ENCODE measurements at regions not wholly inside any gene's neighbourhood (a gene's known extent, or its start where the extent isn't known, plus 50 kb on each side); places are given as distances from the start of the nearest gene placed in this dataset.

DNA sequence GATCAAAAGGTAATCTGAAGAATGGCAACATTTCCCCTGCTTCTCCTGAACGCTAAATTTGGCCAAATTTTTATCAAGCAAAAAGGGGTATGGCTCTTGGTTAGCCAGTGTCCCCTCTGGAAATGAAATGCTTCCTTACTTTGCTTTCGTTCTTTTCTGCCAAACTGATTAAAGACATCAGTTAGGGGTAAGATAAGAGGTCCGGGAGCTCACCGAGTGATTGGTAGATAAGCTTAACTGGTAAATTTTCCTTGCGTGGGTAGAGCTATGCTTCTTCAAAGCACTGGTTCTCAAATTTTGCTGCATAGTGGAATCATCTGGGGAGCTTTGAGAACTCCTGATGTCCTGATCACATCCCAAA is 62.7 kb upstream of the MAPRE2 start:
- DNase-seq (ENCODE audit: low read depth in 2 of 2): no peak

DNA sequence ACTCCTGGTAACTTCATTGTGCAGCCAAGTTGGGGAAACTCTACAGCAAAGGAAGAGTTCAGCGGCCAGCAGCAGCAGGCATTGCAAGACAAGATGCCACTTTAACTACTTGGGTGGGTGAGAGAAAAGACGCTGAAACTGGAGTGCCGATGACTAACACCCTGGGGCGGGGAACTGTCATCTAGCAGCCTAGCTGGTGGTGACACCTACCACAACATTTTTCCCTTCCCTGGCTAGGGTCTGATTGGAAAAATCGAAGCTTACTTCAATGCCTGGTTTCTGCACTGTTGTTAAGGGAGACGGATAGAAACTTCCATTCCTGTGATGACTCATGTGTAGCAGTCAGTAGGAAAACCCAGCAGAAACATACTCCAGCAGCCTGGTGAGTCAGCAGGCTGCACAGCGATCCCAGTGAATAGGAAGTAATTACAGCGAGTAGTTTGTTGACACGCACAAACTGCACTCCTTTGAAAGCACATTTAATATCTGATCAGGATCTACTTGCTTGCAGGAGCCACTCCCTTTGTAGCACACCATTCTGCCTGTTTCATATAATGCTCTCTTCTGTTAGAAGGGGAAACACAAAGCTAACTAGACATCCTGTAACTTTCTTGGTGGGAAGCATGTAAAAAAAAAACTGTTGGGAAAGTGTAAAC is 62.1 kb upstream of the MAPRE2 start:
- DNase-seq (ENCODE audit: low read depth in 2 of 2): peak; percentile 52 to 71

DNA sequence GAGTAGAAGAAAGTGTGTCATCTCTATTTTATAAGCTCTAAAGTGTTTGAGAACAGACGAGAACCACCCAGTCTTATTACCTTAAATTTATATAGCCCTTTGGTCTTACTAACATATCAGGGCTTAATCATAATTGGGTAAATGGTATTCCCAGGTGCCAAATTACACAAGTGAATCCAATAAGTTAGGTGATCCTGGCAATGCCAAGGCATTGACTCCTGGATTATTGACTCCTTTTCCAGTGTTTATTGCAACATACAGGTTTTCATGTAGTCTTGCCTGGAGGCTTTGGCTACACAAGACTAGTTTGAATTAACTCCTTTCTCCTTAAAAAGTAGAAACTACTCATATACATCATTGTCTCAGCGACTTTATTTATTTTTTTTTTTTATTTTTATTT is 59.7 kb upstream of the MAPRE2 start:
- no peak for DNase-seq (ENCODE audit: low read depth in 2 of 2)

DNA sequence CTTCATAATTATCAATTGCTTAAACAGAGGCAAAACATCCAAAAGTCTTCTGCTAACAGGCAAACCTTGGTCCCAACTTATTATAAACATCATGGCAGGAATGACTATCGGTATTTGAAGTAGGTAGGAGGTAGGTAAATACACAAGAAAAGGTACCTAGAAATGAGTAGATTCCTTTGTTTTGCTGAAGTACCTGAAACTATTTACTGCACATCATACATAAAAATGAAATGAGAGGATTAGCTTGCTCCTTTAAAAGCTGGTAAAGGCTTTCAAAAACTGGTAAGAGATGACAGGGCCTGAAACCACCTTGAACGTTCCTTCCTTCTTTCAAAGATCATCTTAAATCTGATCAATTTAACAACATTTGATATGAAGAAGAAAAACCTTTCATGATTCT is 55.2 kb upstream of the MAPRE2 start:
- DNase-seq (ENCODE audit: low read depth in 2 of 2): no peak

DNA sequence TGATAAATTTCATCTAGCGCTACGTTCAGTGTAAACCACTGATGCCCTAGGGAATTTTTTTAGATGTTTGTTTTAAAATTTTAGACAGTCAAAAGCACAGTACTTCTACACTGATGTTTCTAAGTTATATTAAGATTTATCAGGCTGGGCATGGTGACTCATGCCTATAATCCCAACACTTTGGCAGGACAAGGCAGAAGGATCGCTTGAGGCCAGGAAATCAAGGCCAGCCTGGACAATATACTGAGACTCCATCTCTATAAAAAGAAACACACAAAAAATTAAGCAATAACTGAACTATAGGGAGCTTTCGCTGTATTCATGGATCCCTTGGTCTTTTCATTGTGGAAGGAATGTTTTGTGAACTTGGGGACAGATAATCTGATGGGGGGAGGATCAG is 50.6 kb upstream of the MAPRE2 start:
- no peak for DNase-seq (ENCODE audit: low read depth in 2 of 2)

DNA sequence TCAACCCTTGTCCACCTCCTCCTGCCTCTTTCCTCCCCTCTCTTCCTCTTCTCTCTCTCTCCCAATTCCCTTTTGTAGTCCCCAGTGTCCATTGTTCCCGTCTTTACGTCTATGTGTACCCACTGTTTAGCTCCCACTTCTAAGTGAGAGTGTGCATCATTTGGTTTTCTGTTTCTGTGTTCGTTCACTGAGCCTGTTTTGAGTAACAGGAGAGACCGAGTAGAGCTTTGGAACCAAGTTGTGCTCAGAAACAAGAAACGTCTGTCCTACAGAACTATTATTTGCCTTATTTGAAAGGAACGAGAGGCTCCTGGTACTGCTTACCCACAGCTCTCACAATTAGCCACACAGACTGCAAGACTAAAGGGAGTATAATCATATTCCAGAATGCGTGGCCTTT is 50.1 kb upstream of the MAPRE2 start:
- DNase-seq (ENCODE audit: low read depth in 2 of 2): no peak

Data from activated CD8-positive, alpha-beta memory T cell treated with anti-CD3 and anti-CD28 coated beads for 4 hours (primary cell).